ACHN (cell line): ENCODE measurements at regions not wholly inside any gene's neighbourhood (a gene's known extent, or its start where the extent isn't known, plus 50 kb on each side); places are given as distances from the start of the nearest gene placed in this dataset.

Source experiments
- DNase-seq: peaks from one replicate; pipeline ENCODE4 v3.0.0-alpha.2; 2015
- in situ Hi-C: cut with HindIII; loops from 2 replicates; pipeline ENCODE4 v1.10.0; 2017; ENCODE audit warnings: low sequenced_read_pairs, low pct_ligation_motif_present, low pct_unique_long_range_greater_than_20kb

DNA sequence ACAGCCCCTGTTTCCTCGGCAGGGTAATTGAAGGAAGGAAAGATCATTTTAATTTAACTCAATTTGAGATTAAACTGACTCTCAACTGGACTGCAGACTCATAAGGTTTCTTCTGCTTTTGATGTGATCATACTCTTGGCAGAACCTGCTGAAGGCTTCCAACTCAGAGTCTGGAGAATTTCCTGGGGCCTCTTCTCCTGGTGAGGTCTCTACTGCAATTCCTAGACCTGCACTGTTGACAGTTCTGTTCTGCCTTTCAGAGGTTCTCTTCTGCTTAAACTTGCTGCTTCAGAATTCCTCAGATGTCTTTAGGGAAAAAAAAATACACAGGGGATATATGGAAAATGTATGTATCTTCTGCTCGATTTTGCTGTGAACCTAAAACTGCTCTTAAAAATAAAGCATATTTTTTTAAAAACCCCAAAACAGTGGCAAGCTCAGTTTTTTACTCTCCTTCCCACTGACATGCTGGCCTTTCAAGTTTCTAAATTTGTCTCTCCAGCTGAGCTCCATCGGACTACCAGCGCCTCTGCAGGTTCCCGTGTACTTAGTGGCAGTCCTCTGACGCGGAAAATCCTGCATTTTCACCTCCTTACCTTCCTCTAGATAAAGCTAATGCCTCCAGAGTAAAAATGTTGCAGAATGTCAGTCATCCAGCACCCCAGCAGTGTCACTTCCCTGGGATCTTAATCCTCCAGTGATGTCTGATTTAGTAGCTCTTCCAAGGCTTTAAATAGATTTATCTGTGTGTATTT is 733.5 kb upstream of the SGCG start:
- DNase-seq: no peak
- in situ Hi-C loops: no loop called here

- in situ Hi-C loops: no loop called here
Observed at GRCh38 chr13:22449251-22449650, 731.5 kb upstream of the SGCG start.

DNA sequence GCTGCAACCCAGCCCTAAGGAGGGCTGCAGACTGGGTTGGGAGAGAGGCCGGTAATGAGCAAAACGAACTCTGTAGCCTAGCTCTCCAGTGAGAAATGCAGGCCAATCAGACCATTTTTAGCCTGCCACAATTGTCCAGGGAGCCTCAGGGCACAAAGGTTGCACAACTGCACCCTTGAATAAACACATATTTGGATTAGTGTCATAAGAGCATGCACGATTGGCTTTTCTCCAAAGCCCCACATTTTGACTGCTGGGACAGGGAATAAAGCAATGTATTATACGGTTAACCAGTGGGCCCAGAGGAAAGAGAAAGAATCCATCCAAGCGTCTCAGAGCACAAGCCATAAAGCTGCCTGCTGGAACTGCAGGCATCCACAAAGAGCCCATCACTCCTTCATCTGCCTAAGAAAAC is 729.4 kb upstream of the SGCG start:
- in situ Hi-C loops: no loop called here
- DNase-seq: no peak

More at GRCh38 chr13:22449251-22449650, 731.5 kb upstream of the SGCG start:
- DNase-seq: no peak

DNA sequence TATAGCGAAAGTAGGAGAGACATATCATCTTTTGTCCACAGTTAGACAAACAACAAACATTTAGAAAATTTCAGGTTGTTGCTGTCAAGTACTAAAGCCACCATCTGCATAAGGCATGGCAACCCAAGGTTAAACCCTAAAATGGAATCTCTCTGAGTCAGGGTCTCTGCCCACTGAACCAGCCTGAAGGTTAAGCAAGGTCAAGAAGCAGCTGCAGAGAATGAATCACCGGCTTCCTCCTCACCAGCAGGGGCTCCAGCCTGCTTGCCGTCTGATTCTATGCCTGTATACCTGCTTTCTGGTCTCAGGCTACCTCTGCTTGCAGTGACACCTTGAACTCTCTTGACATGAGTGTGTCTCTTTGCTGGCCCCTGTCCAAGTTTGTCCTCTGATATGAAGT is 726.2 kb upstream of the SGCG start:
- peak; percentile 16 for DNase-seq
- in situ Hi-C loops: no loop called here

GRCh38 chr13:22455036-22455435 is 725.7 kb upstream of the SGCG start:
- no peak for DNase-seq
- in situ Hi-C loops: no loop called here

DNA sequence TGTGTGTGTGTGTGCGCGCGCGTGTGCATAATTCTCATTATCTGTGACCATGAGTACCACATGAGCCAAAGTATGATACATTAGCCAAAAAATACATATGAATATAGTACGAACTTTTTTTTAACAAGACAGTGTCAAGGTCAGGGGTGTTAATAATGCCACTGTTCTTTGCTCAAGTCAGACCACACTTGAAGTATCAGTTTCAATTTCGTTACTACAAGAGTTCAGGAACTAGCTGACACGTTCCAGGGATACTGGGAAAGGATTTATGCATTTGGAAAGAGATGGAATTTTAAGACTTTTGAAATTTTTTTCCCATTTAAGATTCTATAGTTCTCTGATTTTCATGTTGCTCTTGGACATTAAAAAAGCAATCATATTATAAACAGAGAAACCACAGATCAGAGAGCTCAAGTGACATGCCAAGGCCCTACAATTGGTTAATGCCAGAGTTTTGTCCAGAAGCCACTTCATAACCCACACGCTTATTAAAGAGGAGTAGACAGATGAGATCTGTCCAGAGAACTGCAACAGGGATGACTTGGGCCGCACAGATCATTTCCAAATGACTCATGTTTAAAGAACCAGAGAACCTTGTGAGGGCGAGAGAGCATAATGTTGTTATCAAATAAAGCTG is 718.8 kb upstream of the SGCG start:
- in situ Hi-C loops: no loop called here
- DNase-seq: no peak

DNA sequence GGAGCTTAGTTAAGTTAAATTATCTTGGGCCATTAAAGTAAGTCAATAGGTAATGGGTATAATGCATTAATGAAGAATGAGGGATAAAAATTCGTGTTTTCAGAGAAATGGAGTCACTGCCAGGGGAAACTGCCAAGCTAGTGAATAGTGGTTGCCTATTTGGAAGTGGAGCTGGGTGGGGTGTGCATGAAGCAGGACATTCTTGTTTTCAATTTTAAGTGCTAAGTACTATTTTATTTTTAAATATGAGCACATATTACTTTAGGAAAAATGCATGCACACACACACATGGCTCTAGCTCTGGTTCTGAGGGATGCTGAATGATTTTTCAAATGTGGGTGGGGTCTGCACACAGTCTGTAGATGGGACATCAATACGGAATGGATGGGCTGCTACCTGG is 717.7 kb upstream of the SGCG start:
- in situ Hi-C loops: no loop called here
- DNase-seq: no peak

- in situ Hi-C loops: no loop called here
- no peak for DNase-seq
Observed at GRCh38 chr13:22468045-22468444, 712.7 kb upstream of the SGCG start.

DNA sequence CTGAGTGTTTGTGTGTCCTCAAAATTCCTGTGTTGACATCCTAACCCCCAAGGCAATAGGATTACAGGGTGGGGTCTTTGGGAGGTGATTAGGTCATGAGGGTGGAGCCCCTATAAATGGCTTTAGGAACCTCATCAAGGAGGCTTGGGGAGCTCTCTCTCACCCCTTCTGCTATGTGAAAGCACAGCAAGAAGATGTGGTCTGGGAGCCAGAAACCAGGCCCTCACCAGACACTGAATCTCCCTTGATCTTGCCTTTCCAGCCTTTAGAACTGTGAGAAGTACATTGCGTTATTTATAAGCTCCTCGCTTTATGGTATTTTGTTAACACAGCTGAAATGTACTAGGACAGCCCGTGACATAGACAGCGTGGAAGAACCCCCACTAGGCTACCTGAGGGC is 712.0 kb upstream of the SGCG start:
- DNase-seq: no peak
- in situ Hi-C loops: no loop called here

DNA sequence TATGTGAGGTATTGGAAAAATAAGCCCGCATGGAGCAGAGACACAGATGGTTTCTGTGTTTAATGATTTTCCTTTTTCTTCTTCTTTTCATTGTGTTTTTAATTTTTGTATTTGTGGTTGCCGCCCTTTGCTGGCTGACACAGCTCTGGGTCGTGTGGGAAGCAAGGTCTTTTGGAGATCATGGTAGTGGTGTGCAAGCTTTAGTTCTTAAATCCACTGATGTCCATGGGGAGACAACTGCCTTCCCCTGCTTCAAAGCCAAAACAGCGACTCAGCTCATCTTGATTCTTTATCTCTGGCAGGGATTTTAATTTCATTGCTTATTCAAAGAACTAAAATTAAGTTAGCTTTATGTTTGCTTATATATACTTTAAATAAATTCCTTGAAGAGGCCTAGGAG is 711.3 kb upstream of the SGCG start:
- DNase-seq: no peak
- in situ Hi-C loops: no loop called here

DNA sequence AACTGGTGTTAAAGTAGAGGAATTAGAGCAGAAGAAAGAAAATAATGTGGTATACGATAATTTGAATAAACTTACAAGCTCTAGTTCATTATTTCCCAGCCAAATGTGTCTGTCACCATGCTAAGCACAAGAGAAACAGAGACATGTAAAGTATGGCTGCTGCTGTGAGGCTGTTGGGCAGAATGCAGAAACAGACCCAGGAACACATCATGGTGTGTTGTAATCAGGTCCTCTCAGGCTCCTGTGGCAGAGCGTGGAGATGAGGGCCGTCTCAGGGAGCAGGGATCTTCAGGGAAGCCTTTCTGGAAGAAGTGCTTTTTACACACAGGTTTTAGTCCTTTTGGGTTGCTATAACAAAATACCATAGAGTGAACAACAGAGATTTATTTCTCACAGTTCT is 710.7 kb upstream of the SGCG start:
- no peak for DNase-seq
- in situ Hi-C loops: no loop called here

DNA sequence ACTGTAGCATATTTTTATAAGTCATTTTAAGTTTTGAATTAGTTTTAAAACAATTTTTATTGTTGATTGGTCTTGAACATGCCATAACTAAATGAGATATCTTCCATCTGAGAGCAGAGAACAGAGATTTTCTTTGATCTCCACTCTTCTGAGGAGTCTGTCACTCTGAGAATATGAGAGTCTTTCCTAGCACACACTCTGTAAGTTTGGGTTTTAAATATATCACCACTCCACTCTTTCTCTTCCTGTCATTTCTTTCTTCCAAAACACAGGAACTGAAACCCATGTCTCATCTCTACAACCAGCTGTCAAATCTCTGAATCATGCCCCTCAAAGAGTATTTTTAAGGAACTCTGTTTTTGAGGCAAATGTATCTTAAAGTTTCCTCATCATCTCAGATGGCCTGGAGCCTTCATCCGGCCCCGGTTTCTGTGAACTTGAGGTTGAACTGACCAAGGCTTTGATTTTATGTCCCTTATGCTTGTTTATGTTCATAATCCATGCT is 698.2 kb upstream of the SGCG start:
- in situ Hi-C loops: no loop called here
- no peak for DNase-seq

GRCh38 chr13:22483276-22483675 is 697.5 kb upstream of the SGCG start:
- in situ Hi-C loops: no loop called here

DNA sequence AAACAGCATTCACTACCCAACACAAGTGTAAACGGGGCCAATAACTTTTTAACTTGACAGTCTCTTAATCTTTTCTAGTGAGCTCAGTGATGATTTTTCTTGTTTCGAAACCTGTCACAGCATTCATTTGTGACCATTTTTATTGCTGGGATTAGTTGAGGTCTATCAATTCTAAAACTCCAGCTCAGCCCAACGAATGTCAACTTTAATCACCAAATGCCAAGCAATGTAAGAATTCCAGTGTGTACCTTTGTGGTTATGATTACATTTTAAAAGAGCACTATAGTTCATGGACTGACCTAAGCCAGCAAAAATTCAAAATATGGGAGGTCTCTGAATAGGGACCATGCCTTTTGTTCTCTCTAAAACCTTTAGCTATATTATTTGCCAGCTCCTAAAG is 694.3 kb upstream of the SGCG start:
- in situ Hi-C loops: no loop called here
- no peak for DNase-seq

More at GRCh38 chr13:22483276-22483675, 697.5 kb upstream of the SGCG start:
- DNase-seq: no peak

- in situ Hi-C loops: no loop called here
- DNase-seq: no peak
Observed at GRCh38 chr13:22487932-22488331, 692.8 kb upstream of the SGCG start.

DNA sequence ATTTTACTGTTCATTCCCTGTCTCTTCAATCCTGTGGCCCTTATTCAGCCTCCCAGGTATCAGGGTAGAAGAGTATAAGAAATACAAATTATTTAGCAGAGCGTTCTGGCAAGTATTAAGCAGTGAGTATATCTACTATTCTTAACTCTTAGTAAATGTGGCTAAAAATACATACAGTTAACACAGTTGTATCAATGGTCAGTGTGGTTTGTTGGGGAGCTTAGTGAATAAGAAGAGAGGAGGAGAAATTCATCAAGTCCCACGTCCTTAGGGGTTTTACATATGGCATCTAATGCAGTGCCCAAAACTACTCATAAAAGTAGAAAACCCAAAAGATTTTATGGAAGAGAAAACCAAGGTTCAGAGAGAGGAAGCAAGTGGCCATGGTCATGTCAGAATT is 691.0 kb upstream of the SGCG start:
- no peak for DNase-seq
- in situ Hi-C loops: no loop called here

DNA sequence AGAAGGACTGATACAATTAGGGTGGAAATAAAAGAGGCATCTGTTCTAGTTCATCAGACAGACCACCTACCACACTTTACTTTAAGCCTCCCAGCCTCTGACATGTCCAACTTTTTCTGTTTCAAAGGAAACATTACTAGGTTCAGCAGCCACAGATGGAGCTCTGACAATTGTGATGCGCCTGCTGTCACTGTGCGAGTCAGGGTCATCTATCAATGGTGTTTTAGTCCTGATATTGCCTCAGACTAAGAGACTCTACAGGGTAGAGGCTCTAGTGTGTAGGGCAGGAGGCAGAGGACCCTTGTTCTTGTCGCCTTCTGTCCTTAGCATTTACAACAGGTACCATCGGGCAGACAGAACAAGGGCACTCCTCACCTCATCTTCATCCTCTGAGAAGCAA is 685.0 kb upstream of the SGCG start:
- DNase-seq: no peak
- in situ Hi-C loops: no loop called here

GRCh38 chr13:22496803-22497508 is 683.8 kb upstream of the SGCG start:
- DNase-seq: no peak
- in situ Hi-C loops: no loop called here

DNA sequence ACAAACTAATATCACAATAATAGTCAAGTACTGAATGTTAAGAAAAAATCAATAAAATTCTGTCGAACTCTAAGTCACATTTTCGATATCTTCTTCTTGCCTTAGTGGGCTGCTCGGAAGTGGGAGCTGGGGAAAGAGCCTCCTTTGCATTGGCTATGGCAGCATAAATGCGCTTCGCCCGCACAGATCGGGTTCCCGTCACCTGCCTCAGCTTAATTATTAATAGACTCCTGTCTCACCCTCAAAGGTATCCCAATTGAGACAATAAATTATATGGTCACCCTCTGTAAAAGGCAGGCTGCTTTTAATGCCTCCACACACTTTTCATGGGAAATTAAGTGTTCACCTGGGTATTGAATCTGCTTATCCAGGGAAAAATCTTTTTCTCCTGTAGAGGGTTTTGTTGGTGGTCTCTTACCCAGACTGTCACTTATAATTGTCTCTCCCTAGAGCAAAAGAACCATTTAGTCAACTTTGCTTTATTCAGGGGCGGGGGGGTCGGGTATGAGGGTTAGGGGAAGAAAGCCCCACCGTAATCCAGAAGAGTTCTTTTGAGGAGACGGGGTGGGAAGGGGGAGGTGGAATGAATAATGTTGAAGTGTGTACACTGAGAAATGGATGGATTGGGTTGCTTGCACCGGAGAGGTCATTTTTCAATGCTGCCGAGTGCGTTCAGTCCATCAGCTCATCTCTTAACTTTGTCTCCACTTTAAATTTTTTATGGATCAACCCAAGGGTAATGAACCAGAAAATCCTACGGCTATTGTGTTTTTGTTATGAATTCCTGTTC is 682.6 kb upstream of the SGCG start:
- DNase-seq: no peak
- in situ Hi-C loops: no loop called here
